ENCODE measurements at regions not wholly inside any gene's neighbourhood (a gene's known extent, or its start where the extent isn't known, plus 50 kb on each side); places are given as distances from the start of the nearest gene placed in this dataset.

GRCh38 chr4:62170235-62170634 lies 970.1 kb downstream of the ADGRL3 start:
- no peaks in the 10 kb centered on the region for H3K36me3 ChIP-seq
- no peak for DNase-seq (ENCODE audit: low spot score in 2 of 2)
- no peak overlapping the region for H3K4me3 ChIP-seq
- H3K9me3 ChIP-seq, result no peaks in the 10 kb centered on the region
- TF ChIP-seq, protein P1, sequence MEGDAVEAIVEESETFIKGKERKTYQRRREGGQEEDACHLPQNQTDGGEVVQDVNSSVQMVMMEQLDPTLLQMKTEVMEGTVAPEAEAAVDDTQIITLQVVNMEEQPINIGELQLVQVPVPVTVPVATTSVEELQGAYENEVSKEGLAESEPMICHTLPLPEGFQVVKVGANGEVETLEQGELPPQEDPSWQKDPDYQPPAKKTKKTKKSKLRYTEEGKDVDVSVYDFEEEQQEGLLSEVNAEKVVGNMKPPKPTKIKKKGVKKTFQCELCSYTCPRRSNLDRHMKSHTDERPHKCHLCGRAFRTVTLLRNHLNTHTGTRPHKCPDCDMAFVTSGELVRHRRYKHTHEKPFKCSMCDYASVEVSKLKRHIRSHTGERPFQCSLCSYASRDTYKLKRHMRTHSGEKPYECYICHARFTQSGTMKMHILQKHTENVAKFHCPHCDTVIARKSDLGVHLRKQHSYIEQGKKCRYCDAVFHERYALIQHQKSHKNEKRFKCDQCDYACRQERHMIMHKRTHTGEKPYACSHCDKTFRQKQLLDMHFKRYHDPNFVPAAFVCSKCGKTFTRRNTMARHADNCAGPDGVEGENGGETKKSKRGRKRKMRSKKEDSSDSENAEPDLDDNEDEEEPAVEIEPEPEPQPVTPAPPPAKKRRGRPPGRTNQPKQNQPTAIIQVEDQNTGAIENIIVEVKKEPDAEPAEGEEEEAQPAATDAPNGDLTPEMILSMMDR (IDR thresholded peaks at IDR 0.05), result no peak
- no peaks in the 10 kb centered on the region for H3K27me3 ChIP-seq
- H3K4me1 ChIP-seq, result no peaks in the 10 kb centered on the region
- intact Hi-C loops (cut with DNase I), result no loop called here
- no peak overlapping the region for H3K27ac ChIP-seq

GRCh38 chr4:62168681-62169080 lies 968.6 kb downstream of the ADGRL3 start:
- Histone ChIP-seq H3K27ac (no peak overlapping the region), H3K4me1 (no peaks in the 10 kb centered on the region), H3K27me3 (no peaks in the 10 kb centered on the region), H3K9me3 (no peaks in the 10 kb centered on the region), H3K4me3 (no peak overlapping the region), H3K36me3 (no peaks in the 10 kb centered on the region)
- intact Hi-C loops (cut with DNase I), result no loop called here
- TF ChIP-seq, protein P1 (IDR thresholded peaks at IDR 0.05), result no peak
- DNase-seq (ENCODE audit: low spot score in 2 of 2), result no peak

- Histone ChIP-seq H3K9me3 (no peaks in the 10 kb centered on the region), H3K4me3 (no peak overlapping the region), H3K27me3 (no peaks in the 10 kb centered on the region), H3K4me1 (no peaks in the 10 kb centered on the region), H3K27ac (no peak overlapping the region), H3K36me3 (no peaks in the 10 kb centered on the region)
- no peak for DNase-seq (ENCODE audit: low spot score in 2 of 2)
- intact Hi-C loops (cut with DNase I), result no loop called here
- TF ChIP-seq, protein P1 (IDR thresholded peaks at IDR 0.05), result no peak
Observed at GRCh38 chr4:62162606-62163005, 962.5 kb downstream of the ADGRL3 start.

- Histone ChIP-seq H3K4me3 (no peak overlapping the region), H3K27ac (no peak overlapping the region), H3K27me3 (no peaks in the 10 kb centered on the region), H3K36me3 (no peaks in the 10 kb centered on the region), H3K4me1 (no peaks in the 10 kb centered on the region), H3K9me3 (no peaks in the 10 kb centered on the region)
- intact Hi-C loops (cut with DNase I), result no loop called here
- TF ChIP-seq, protein P1 (IDR thresholded peaks at IDR 0.05), result no peak
- DNase-seq (ENCODE audit: low spot score in 2 of 2), result no peak
Observed at GRCh38 chr4:62161446-62161845, 961.3 kb downstream of the ADGRL3 start.

GRCh38 chr4:62159876-62160275 lies 959.8 kb downstream of the ADGRL3 start:
- no peaks in the 10 kb centered on the region for H3K27me3 ChIP-seq
- intact Hi-C loops (cut with DNase I), result no loop called here
- no peak overlapping the region for H3K27ac ChIP-seq
- no peak for DNase-seq (ENCODE audit: low spot score in 2 of 2)
- no peaks in the 10 kb centered on the region for H3K36me3 ChIP-seq
- no peaks in the 10 kb centered on the region for H3K4me1 ChIP-seq
- TF ChIP-seq, protein P1 (IDR thresholded peaks at IDR 0.05), result no peak
- no peak overlapping the region for H3K4me3 ChIP-seq
- no peaks in the 10 kb centered on the region for H3K9me3 ChIP-seq

DNA sequence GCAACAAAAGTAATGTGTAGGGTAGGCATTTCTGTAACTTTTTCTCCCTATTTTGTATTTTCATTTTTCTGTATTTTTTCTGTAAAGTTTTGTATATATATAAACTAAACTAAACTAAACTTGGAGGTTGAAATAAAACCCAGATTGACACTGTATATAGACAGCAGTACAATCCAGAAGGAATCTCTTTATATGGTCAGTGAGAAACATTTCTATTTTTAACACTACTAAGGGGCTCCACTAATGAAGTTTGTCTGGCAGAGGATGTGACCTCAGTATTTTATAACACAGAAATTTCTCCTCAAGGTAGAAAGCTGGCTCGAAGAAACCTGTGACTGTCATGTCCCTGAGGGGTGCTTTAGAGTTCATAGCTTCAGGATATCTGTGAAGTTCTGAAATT lies 959.2 kb downstream of the ADGRL3 start:
- DNase-seq (ENCODE audit: low spot score in 2 of 2), result no peak
- no peaks in the 10 kb centered on the region for H3K9me3 ChIP-seq
- TF ChIP-seq, protein P1 (IDR thresholded peaks at IDR 0.05), result no peak
- no peaks in the 10 kb centered on the region for H3K4me1 ChIP-seq
- no peaks in the 10 kb centered on the region for H3K36me3 ChIP-seq
- H3K27ac ChIP-seq, result no peak overlapping the region
- H3K27me3 ChIP-seq, result no peaks in the 10 kb centered on the region
- intact Hi-C loops (cut with DNase I), result no loop called here
- no peak overlapping the region for H3K4me3 ChIP-seq
